IMR-90 (cell line): ENCODE measurements at regions not wholly inside any gene's neighbourhood (a gene's known extent, or its start where the extent isn't known, plus 50 kb on each side); places are given as distances from the start of the nearest gene placed in this dataset.

Source experiments
- ATAC-seq: fragments of 200-7000 bp; cut with Tn5 transposase; 2 replicates; pipeline ENCODE4 v1.9.1; 2020; ENCODE audit warnings: low read depth, mild to moderate bottlenecking, moderate library complexity
- BruUV-seq: library from RNA; stranded (reverse); fragments of 400-500 nt; replicated peaks from 2 replicates; lab custom pipeline; 2021; lab: Mats Ljungman, UMichigan
- CTCF ChIA-PET: fragments of 300-600 bp; formaldehyde crosslinking; extraction: SDS; loops from one replicate; lab custom pipeline; 2021; ENCODE audit warnings: antibody characterized with exemption; lab: Yijun Ruan, JAX
- POLR2A ChIA-PET: fragments of 300-600 bp; sonication (Branson Sonifier 250); formaldehyde crosslinking; loops from one replicate; lab custom pipeline; 2022; ENCODE audit warnings: antibody characterized with exemption; ENCODE audit not compliant: unreplicated experiment; lab: Charles Lee
- DNase-seq: peaks from one replicate; pipeline ENCODE4 v3.0.0; 2013
- H2AFZ ChIP-seq: replicated peaks from 2 replicates; pipeline ENCODE3; 2013; ENCODE audit warnings: low read length, mild to moderate bottlenecking; ENCODE audit not compliant: poor library complexity
- H2AK5ac ChIP-seq: 2 replicates; pipeline ENCODE4 v1.6.1; 2013; ENCODE audit warnings: low read depth, low read length, inconsistent platforms
- H2AK9ac ChIP-seq: replicated peaks from 2 replicates; pipeline ENCODE3; 2013; ENCODE audit warnings: mild to moderate bottlenecking, low read depth, low read length, moderate library complexity; ENCODE audit not compliant: poor library complexity
- H2BK120ac ChIP-seq: 2 replicates; pipeline ENCODE4 v1.6.1; 2013; ENCODE audit warnings: low read depth, low read length, inconsistent platforms
- H2BK15ac ChIP-seq: 3 replicates; pipeline ENCODE4 v1.6.1; 2013; ENCODE audit warnings: low read depth, low read length, inconsistent platforms
- H2BK20ac ChIP-seq: 2 replicates; pipeline ENCODE4 v1.6.1; 2013; ENCODE audit warnings: low read depth, mild to moderate bottlenecking, inconsistent platforms, low read length, moderate library complexity
- H2BK5ac ChIP-seq: 2 replicates; pipeline ENCODE4 v1.6.1; 2013; ENCODE audit warnings: mild to moderate bottlenecking, low read depth, low read length, inconsistent platforms; ENCODE audit not compliant: poor library complexity, severe bottlenecking
- H3K14ac ChIP-seq: replicated peaks from 2 replicates; pipeline ENCODE4 v1.6.1; 2013; ENCODE audit warnings: low read depth, low read length, inconsistent platforms
- H3K18ac ChIP-seq: 2 replicates; pipeline ENCODE4 v1.6.1; 2013; ENCODE audit warnings: low read depth, low read length, control low read depth
- H3K23ac ChIP-seq: 2 replicates; pipeline ENCODE4 v1.6.1; 2013; ENCODE audit warnings: low read depth, low read length, inconsistent platforms
- H3K27ac ChIP-seq: 2 replicates; pipeline ENCODE4 v1.5.1; 2013; ENCODE audit warnings: mild to moderate bottlenecking, control low read depth, low read length; ENCODE audit not compliant: insufficient read depth
- H3K27me3 ChIP-seq: 2 replicates; pipeline ENCODE4 v1.6.1; 2013; ENCODE audit warnings: low read length; ENCODE audit not compliant: control insufficient read depth, insufficient read depth
- H3K36me3 ChIP-seq: 2 replicates; pipeline ENCODE4 v1.6.1; 2013; ENCODE audit warnings: low read length, mixed read lengths; ENCODE audit not compliant: control insufficient read depth, insufficient read depth
- H3K4ac ChIP-seq: 2 replicates; pipeline ENCODE4 v1.6.1; 2013; ENCODE audit warnings: low read depth, low read length, inconsistent platforms
- H3K4me1 ChIP-seq: 2 replicates; pipeline ENCODE4 v1.6.1; 2013; ENCODE audit warnings: low read length, mixed read lengths; ENCODE audit not compliant: control insufficient read depth, insufficient read depth
- H3K4me2 ChIP-seq: 2 replicates; pipeline ENCODE4 v1.6.1; 2013; ENCODE audit warnings: low read depth, mild to moderate bottlenecking, control low read depth, low read length, moderate library complexity
- H3K4me3 ChIP-seq: 2 replicates; pipeline ENCODE4 v1.5.1; 2013; ENCODE audit warnings: low read depth, mild to moderate bottlenecking, control low read depth, low read length, moderate library complexity; ENCODE audit not compliant: insufficient read depth
- H3K56ac ChIP-seq: 2 replicates; pipeline ENCODE4 v1.6.1; 2013; ENCODE audit warnings: low read length, inconsistent platforms; ENCODE audit not compliant: insufficient read depth; ENCODE audit errors: extremely low read depth
- H3K79me1 ChIP-seq, 2 experiments: 2 replicates each; pipeline ENCODE4 v1.6.1; 2013; ENCODE audit warnings: low read length in 2 of 2, inconsistent platforms in 1 of 2, low read depth in 1 of 2
- H3K9ac ChIP-seq: 2 replicates; pipeline ENCODE4 v1.6.1; 2013; ENCODE audit warnings: low read depth, low read length, control low read depth
- H3K9me1 ChIP-seq: 2 replicates; pipeline ENCODE4 v1.6.1; 2013; ENCODE audit warnings: low read length, inconsistent platforms; ENCODE audit not compliant: insufficient read depth
- H3K9me3 ChIP-seq: 2 replicates; pipeline ENCODE4 v1.6.1; 2013; ENCODE audit warnings: low read length; ENCODE audit not compliant: control insufficient read depth, insufficient read depth
- H4K20me1 ChIP-seq: 2 replicates; pipeline ENCODE4 v1.6.1; 2013; ENCODE audit warnings: low read length, inconsistent platforms; ENCODE audit not compliant: insufficient read depth
- H4K5ac ChIP-seq: 2 replicates; pipeline ENCODE4 v1.6.1; 2013; ENCODE audit warnings: mild to moderate bottlenecking, low read depth, low read length, control low read depth
- H4K8ac ChIP-seq, 2 experiments: 2 replicates each; pipeline ENCODE4 v1.6.1; 2013; ENCODE audit warnings: low read depth in 2 of 2, low read length in 2 of 2, control low read depth in 1 of 2, inconsistent platforms in 1 of 2
- H4K91ac ChIP-seq: 2 replicates; pipeline ENCODE4 v1.6.1; 2013; ENCODE audit warnings: low read depth, low read length, inconsistent platforms; ENCODE audit not compliant: insufficient read depth
- CEBPB ChIP-seq: IDR thresholded peaks from 2 replicates; pipeline ENCODE4 v1.6.1; 2012; ENCODE audit warnings: low read depth, low read length, improper control_type of control experiment
- CHD1 ChIP-seq: IDR thresholded peaks from 2 replicates; pipeline ENCODE4 v1.6.1; 2012; ENCODE audit warnings: low read depth, low read length, improper control_type of control experiment
- CTCF ChIP-seq: conservative IDR thresholded peaks from 2 replicates; pipeline ENCODE4 v1.5.1; 2012; ENCODE audit warnings: mild to moderate bottlenecking, low read depth, low read length, improper control_type of control experiment
- FOS ChIP-seq: fragments of 150-350 bp; IDR thresholded peaks from 2 replicates; pipeline ENCODE4 v1.6.1; 2016; ENCODE audit warnings: low read depth, low read length
- MAFK ChIP-seq: IDR thresholded peaks from 2 replicates; pipeline ENCODE4 v1.6.1; 2012; ENCODE audit warnings: low read depth, low read length, improper control_type of control experiment
- MAZ ChIP-seq: IDR thresholded peaks from 2 replicates; pipeline ENCODE4 v1.6.1; 2012; ENCODE audit warnings: low read depth, mild to moderate bottlenecking, low read length, improper control_type of control experiment, moderate library complexity, borderline replicate concordance
- MXI1 ChIP-seq: IDR thresholded peaks from 2 replicates; pipeline ENCODE4 v1.6.1; 2012; ENCODE audit warnings: low read depth, mild to moderate bottlenecking, low read length, moderate library complexity, borderline replicate concordance
- NFE2L2 ChIP-seq: fragments of 150-350 bp; IDR thresholded peaks from 2 replicates; pipeline ENCODE4 v1.6.1; 2016; ENCODE audit warnings: low read depth, mild to moderate bottlenecking, low read length
- POLR2A ChIP-seq: IDR thresholded peaks from 2 replicates; pipeline ENCODE4 v1.6.1; 2012; ENCODE audit warnings: mild to moderate bottlenecking, low read depth, low read length
- RAD21 ChIP-seq: IDR thresholded peaks from 2 replicates; pipeline ENCODE4 v1.6.1; 2012; ENCODE audit warnings: low read length, improper control_type of control experiment
- RCOR1 ChIP-seq: IDR thresholded peaks from 2 replicates; pipeline ENCODE4 v1.6.1; 2012; ENCODE audit warnings: mild to moderate bottlenecking, low read length, improper control_type of control experiment; ENCODE audit not compliant: insufficient replicate concordance
- RFX5 ChIP-seq: IDR thresholded peaks from 2 replicates; pipeline ENCODE4 v1.8.0; 2012; ENCODE audit warnings: low read depth, mild to moderate bottlenecking, low read length, moderate library complexity
- SMC3 ChIP-seq: fragments of 150-350 bp; IDR thresholded peaks from 2 replicates; pipeline ENCODE4 v1.6.1; 2016; ENCODE audit warnings: low read depth, mild to moderate bottlenecking, antibody characterized with exemption, low read length, moderate library complexity
- USF2 ChIP-seq: fragments of 150-350 bp; IDR thresholded peaks from 2 replicates; pipeline ENCODE4 v1.6.1; 2017; ENCODE audit warnings: mild to moderate bottlenecking, antibody characterized with exemption, low read length, low read depth
- WGBS, 2 experiments: methylation state at CpG; one replicate each; pipeline versions ENCODE4 v1.1.5 to v1.1.7; 2013; ENCODE audit warnings: missing lambda C conversion rate in 2 of 2; ENCODE audit not compliant: insufficient read length in 1 of 2; ENCODE audit errors: extremely low coverage in 2 of 2; 5-methylcytosine and 5-hydroxymethylcytosine counted together
- dilution Hi-C: fragments of 300-500 bp; cut with HindIII; formaldehyde crosslinking; loops from one replicate; pipeline ENCODE4 v1.14.3; 2018; ENCODE audit warnings: low sequenced_read_pairs; ENCODE audit not compliant: unreplicated experiment
- in situ Hi-C: fragments of 300-500 bp; cut with MboI; formaldehyde crosslinking; loops from 3 replicates; pipeline ENCODE4 v1.14.3; 2019; ENCODE audit warnings: low sequenced_read_pairs, inconsistent platforms, mixed read lengths
- intact Hi-C: fragments of 100-400 bp; cut with micrococcal nuclease; formaldehyde crosslinking; loops from 2 replicates; pipeline ENCODE4 v1.10.0; 2022
- TF ChIP-seq, protein P1 (sequence below): fragments of 150-350 bp; IDR thresholded peaks from 2 replicates; pipeline ENCODE4 v1.6.1; 2016; ENCODE audit warnings: low read depth, mild to moderate bottlenecking, low read length, moderate library complexity, borderline replicate concordance

DNA sequence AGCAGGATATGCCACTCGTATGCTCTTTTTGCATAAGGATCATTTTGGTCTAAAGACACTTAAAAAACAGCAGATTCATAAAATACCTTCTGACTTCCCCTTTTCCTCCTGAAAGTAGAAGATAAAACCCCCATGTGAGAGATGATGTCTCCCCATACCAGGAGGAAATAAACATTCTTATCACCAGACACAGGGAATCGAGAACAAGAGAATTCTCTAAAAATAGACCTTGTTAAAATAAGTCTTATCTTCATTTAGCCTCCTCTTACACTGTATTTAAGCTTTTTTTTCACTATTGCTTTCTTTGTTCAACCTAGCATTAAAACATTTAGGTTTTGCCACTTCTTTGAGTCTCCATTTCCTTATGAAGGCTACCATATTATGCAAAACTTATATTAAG is 709.3 kb downstream of the KCNT2 start:
- CTCF ChIA-PET = interaction anchor here (0.6 kb wide), 1 partner anchor 1568 kb away, joined by 9 read pairs; no protein-coding TSS in a partner anchor
- Histone ChIP-seq H3K14ac (no peak overlapping the region), H3K27me3 (no peaks in the 10 kb centered on the region), H3K23ac (no peak overlapping the region), H2BK120ac (no peak overlapping the region), H3K27ac (no peak overlapping the region), H3K4me1 (no peaks in the 10 kb centered on the region), H4K5ac (no peak overlapping the region), H3K79me1 (no peaks in the 10 kb centered on the region), H2BK5ac (no peak overlapping the region), H4K20me1 (no peaks in the 10 kb centered on the region), H4K91ac (no peak overlapping the region), H3K4ac (no peak overlapping the region), H3K56ac (no peak overlapping the region), H3K4me2 (no peak overlapping the region), H3K36me3 (no peaks in the 10 kb centered on the region), H2BK20ac (no peak overlapping the region), H3K18ac (no peak overlapping the region), H2AFZ (no peak overlapping the region), H3K4me3 (no peak overlapping the region), H2AK5ac (no peak overlapping the region), H2AK9ac (no peak overlapping the region), H2BK15ac (no peak overlapping the region), H4K8ac (no peak overlapping the region), H3K9ac (no peak overlapping the region), H3K9me1 (no peaks in the 10 kb centered on the region), H3K9me3 (no peaks in the 10 kb centered on the region)
- ATAC-seq = no peak
- in situ Hi-C loops = no loop called here
- no peak for DNase-seq
- POLR2A ChIA-PET = no interaction called here
- TF ChIP-seq NFE2L2 (no peak), RCOR1 (no peak), USF2 (no peak), RAD21 (no peak), RFX5 (no peak), MXI1 (no peak), POLR2A (no peak), CTCF (no peak), MAZ (no peak), SMC3 (no peak), CHD1 (no peak), CEBPB (no peak), FOS (no peak), MAFK (no peak)
- TF ChIP-seq, protein P1, sequence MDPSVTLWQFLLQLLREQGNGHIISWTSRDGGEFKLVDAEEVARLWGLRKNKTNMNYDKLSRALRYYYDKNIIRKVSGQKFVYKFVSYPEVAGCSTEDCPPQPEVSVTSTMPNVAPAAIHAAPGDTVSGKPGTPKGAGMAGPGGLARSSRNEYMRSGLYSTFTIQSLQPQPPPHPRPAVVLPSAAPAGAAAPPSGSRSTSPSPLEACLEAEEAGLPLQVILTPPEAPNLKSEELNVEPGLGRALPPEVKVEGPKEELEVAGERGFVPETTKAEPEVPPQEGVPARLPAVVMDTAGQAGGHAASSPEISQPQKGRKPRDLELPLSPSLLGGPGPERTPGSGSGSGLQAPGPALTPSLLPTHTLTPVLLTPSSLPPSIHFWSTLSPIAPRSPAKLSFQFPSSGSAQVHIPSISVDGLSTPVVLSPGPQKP = no peak
- BruUV-seq = no TSS peak
- dilution Hi-C loops = no loop called here
- intact Hi-C loops = no loop called here
- no CpG with 5 or more reads among the region's 2 CpGs for WGBS, 2 experiments
